HCT116 (cell line): ENCODE measurements at regions not wholly inside any gene's neighbourhood (a gene's known extent, or its start where the extent isn't known, plus 50 kb on each side); places are given as distances from the start of the nearest gene placed in this dataset.

Experiments
- ATAC-seq: fragments of 200-7000 bp; cut with Tn5 transposase; 2 replicates; pipeline ENCODE4 v1.9.1; 2020; ENCODE audit warnings: mild to moderate bottlenecking, moderate library complexity
- BruUV-seq: library from RNA; stranded (reverse); fragments of 400-500 nt; replicated peaks from 2 replicates; lab custom pipeline; 2021; lab: Mats Ljungman, UMichigan
- CTCF ChIA-PET: fragments of 300-600 bp; sonication (Branson Sonifier 250); formaldehyde crosslinking; loops from one replicate; lab custom pipeline; 2021; ENCODE audit warnings: antibody characterized with exemption; lab: Charles Lee
- POLR2A ChIA-PET: fragments of 300-600, 350-600 bp; sonication (Branson Sonifier 250); formaldehyde crosslinking; loops from one replicate; lab custom pipeline; 2021; ENCODE audit warnings: antibody characterized with exemption; lab: Charles Lee
- RAD21 ChIA-PET, 2 experiments: fragments of 300-600 bp; sonication (Branson Sonifier 250); formaldehyde crosslinking; loops; one replicate each; lab custom pipeline; 2023; ENCODE audit warnings: low total read pairs in 2 of 2; ENCODE audit not compliant: uncharacterized antibody in 2 of 2, unreplicated experiment in 2 of 2, low non-redundant PET in 1 of 2; lab: Charles Lee
- DNase-seq: peaks from one replicate; pipeline ENCODE4 v3.0.0-alpha.2; 2010; ENCODE audit warnings: low read depth, low spot score
- H2AFZ ChIP-seq: fragments of 200-600 bp; shearing (Covaris generic), sonication (generic); 2 replicates; pipeline ENCODE4 v1.6.1; 2017; ENCODE audit warnings: low read depth, mixed run types, mixed read lengths, antibody characterized with exemption, low read length; ENCODE audit not compliant: poor library complexity, severe bottlenecking
- H3K27ac ChIP-seq: 2 replicates; pipeline ENCODE4 v1.5.1; 2012; ENCODE audit warnings: low read depth, low read length
- H3K27me3 ChIP-seq: fragments of 200-600 bp; sonication (generic); 2 replicates; pipeline ENCODE4 v1.6.1; 2016; ENCODE audit warnings: mixed run types, low read length, mixed read lengths; ENCODE audit not compliant: insufficient read depth
- H3K36me3 ChIP-seq, 2 experiments: fragments of 200-500 bp in 1 of 2; fragments of 200-600 bp in 1 of 2; sonication (Bioruptor generic) in 1 of 2; sonication (generic) in 1 of 2; 2 replicates each; pipeline versions ENCODE4 v1.5.1 to v1.6.1; 2014 to 2016; ENCODE audit warnings: low read length in 2 of 2, inconsistent platforms in 1 of 2, mixed read lengths in 1 of 2, mixed run types in 1 of 2; ENCODE audit not compliant: insufficient read depth in 2 of 2, control insufficient read depth in 1 of 2
- H3K4me1 ChIP-seq, 2 experiments: fragments of 200-600 bp in 1 of 2; sonication (generic) in 1 of 2; 2 replicates each; pipeline versions ENCODE4 v1.5.1 to v1.6.1; 2012 to 2017; ENCODE audit warnings: low read length in 2 of 2, inconsistent platforms in 1 of 2, mild to moderate bottlenecking in 1 of 2, mixed read lengths in 1 of 2, mixed run types in 1 of 2, moderate library complexity in 1 of 2; ENCODE audit not compliant: insufficient read depth in 2 of 2, control insufficient read depth in 1 of 2
- H3K4me2 ChIP-seq: fragments of 200-600 bp; sonication (generic); 2 replicates; pipeline ENCODE4 v1.6.1; 2017; ENCODE audit warnings: mixed run types, low read length, mixed read lengths
- H3K4me3 ChIP-seq, 2 experiments: fragments of 200-600 bp in 1 of 2; sonication (generic) in 1 of 2; replicated peaks in 1 of 2; 2 replicates each; pipeline ENCODE4 v1.5.1; 2011 to 2016; ENCODE audit warnings: low read length in 2 of 2, control low read depth in 1 of 2, low read depth in 1 of 2, mild to moderate bottlenecking in 1 of 2, mixed read lengths in 1 of 2, mixed run types in 1 of 2
- H3K79me2 ChIP-seq: fragments of 200-600 bp; sonication (generic); 2 replicates; pipeline ENCODE4 v1.6.1; 2017; ENCODE audit warnings: mild to moderate bottlenecking, mixed run types, low read length, moderate library complexity, mixed read lengths; ENCODE audit not compliant: insufficient read depth
- H3K9ac ChIP-seq: fragments of 200-600 bp; sonication (generic); 2 replicates; pipeline ENCODE4 v1.6.1; 2016; ENCODE audit warnings: low read length, mixed read lengths
- H3K9me2 ChIP-seq: fragments of 200-600 bp; sonication (generic), shearing (Covaris generic); 2 replicates; pipeline ENCODE4 v1.6.1; 2017; ENCODE audit warnings: mixed run types, mild to moderate bottlenecking, moderate library complexity; ENCODE audit not compliant: insufficient read depth
- H3K9me3 ChIP-seq, 2 experiments: fragments of 200-500 bp in 1 of 2; fragments of 200-600 bp in 1 of 2; sonication (Bioruptor generic) in 1 of 2; sonication (generic) in 1 of 2; 2 replicates each; pipeline ENCODE4 v1.6.1; 2014 to 2017; ENCODE audit warnings: low read length in 2 of 2, mixed read lengths in 2 of 2, inconsistent platforms in 1 of 2, low read depth in 1 of 2, mild to moderate bottlenecking in 1 of 2, mixed run types in 1 of 2, moderate library complexity in 1 of 2; ENCODE audit not compliant: control insufficient read depth in 1 of 2, insufficient read depth in 1 of 2
- H4K20me1 ChIP-seq: fragments of 200-600 bp; sonication (generic), shearing (Covaris generic); 2 replicates; pipeline ENCODE4 v1.6.1; 2017; ENCODE audit warnings: mixed run types, mild to moderate bottlenecking, moderate library complexity; ENCODE audit not compliant: insufficient read depth
- ATF3 ChIP-seq: IDR thresholded peaks from 2 replicates; pipeline ENCODE4 v1.6.1; 2012
- CEBPB ChIP-seq: IDR thresholded peaks from 2 replicates; pipeline ENCODE4 v1.6.1; 2012; ENCODE audit warnings: low read depth
- CTCF ChIP-seq, 3 experiments: fragments of 200-600 bp in 1 of 3; sonication (generic) in 1 of 3; IDR thresholded peaks in 2 of 3; conservative IDR thresholded peaks in 1 of 3; 2 replicates each; pipeline ENCODE4 v1.5.1; 2012 to 2017; ENCODE audit warnings: low read depth in 2 of 3, low read length in 2 of 3, antibody characterized with exemption in 1 of 3, borderline replicate concordance in 1 of 3, control low read depth in 1 of 3, mild to moderate bottlenecking in 1 of 3, mixed read lengths in 1 of 3, mixed run types in 1 of 3, moderate library complexity in 1 of 3; ENCODE audit not compliant: insufficient read depth in 1 of 3
- EGR1 ChIP-seq: IDR thresholded peaks from 2 replicates; pipeline ENCODE4 v1.6.1; 2012; ENCODE audit warnings: low read depth
- ELF1 ChIP-seq: IDR thresholded peaks from 2 replicates; pipeline ENCODE4 v1.6.1; 2012; ENCODE audit warnings: low read depth, borderline replicate concordance
- EZH2phosphoT487 ChIP-seq: fragments of 200-600 bp; IDR thresholded peaks from 2 replicates; pipeline ENCODE4 v1.6.1; 2018; ENCODE audit warnings: antibody characterized with exemption, borderline replicate concordance
- MAX ChIP-seq: IDR thresholded peaks from 2 replicates; pipeline ENCODE4 v1.6.1; 2012
- POLR2A ChIP-seq: IDR thresholded peaks from 2 replicates; pipeline ENCODE4 v1.7.0; 2011; ENCODE audit warnings: borderline replicate concordance; ENCODE audit not compliant: insufficient read depth, insufficient read length; ENCODE audit errors: extremely low read depth
- TCF7L2 ChIP-seq: IDR thresholded peaks from 2 replicates; pipeline ENCODE4 v1.7.0; 2011; ENCODE audit warnings: borderline replicate concordance, inconsistent platforms; ENCODE audit not compliant: insufficient read depth, insufficient read length; ENCODE audit errors: extremely low read depth
- ZFX ChIP-seq: fragments of 450-650 bp; IDR thresholded peaks from 2 replicates; pipeline ENCODE4 v1.6.1; 2017
- ZNF274 ChIP-seq: fragments of 200-500 bp; sonication (Bioruptor generic); IDR thresholded peaks from 2 replicates; pipeline ENCODE4 v1.6.1; 2014; ENCODE audit warnings: mild to moderate bottlenecking, low read depth, low read length, inconsistent platforms
- intact Hi-C: fragments of 100-400 bp; cut with micrococcal nuclease; formaldehyde crosslinking; loops from 2 replicates; pipeline ENCODE4 v1.10.0; 2022

- H3K79me2 ChIP-seq, result no peaks in the 10 kb centered on the region
- H3K9me3 ChIP-seq, result peaks cover 0 to 18% of the 10 kb centered on the region in 2 experiments; a peak in 2 of 4 replicates
- H3K4me3 ChIP-seq, result no peak overlapping the region
- H3K27me3 ChIP-seq, result no peaks in the 10 kb centered on the region
- BruUV-seq, result no TSS peak
- intact Hi-C loops, result no loop called here
- no peaks in the 10 kb centered on the region for H3K36me3 ChIP-seq
- no peak overlapping the region for H3K27ac ChIP-seq
- no peak for ATAC-seq
- TF ChIP-seq TCF7L2 (no peak), CTCF (IDR thresholded peaks at IDR 0.05 in 2 of 3, conservative IDR thresholded peaks at IDR 0.05 in 1 of 3; ENCODE audit: borderline replicate concordance in 1 of 3, insufficient read depth in 1 of 3, low read depth in 2 of 3, low read length in 2 of 3) (no peak), POLR2A (no peak), ZFX (no peak), ZNF274 (no peak), ELF1 (no peak), EGR1 (no peak), ATF3 (no peak), MAX (no peak), EZH2phosphoT487 (no peak), CEBPB (no peak)
- TF ChIP-seq, all 23 proteins: peak for 0
- no peak for DNase-seq
- Histone ChIP-seq H4K20me1 (no peaks in the 10 kb centered on the region), H2AFZ (no peak overlapping the region), H3K4me1 (no peaks in the 10 kb centered on the region), H3K9me2 (no peaks in the 10 kb centered on the region), H3K9ac (no peak overlapping the region), H3K4me2 (no peak overlapping the region)
- RAD21 ChIA-PET, result no interaction called here
- CTCF ChIA-PET, result no interaction called here
- POLR2A ChIA-PET, result no interaction called here
These were observed 1294.7 kb downstream of the TMEM121 start for GRCh38 chr14:106821119-106821518.
